Heart left ventricle (tissue), 16 donors: ENCODE measurements at regions not wholly inside any gene's neighbourhood (a gene's known extent, or its start where the extent isn't known, plus 50 kb on each side); places are given as distances from the start of the nearest gene placed in this dataset.

Experiments used
- ATAC-seq, 4 donors: fragments of 200-7000 bp; cut with Tn5 transposase; one replicate each; pipeline ENCODE4 v1.9.1; 2020 to 2022; ENCODE audit warnings: moderate library complexity in 4 of 4, mild to moderate bottlenecking in 3 of 4, moderate number of reproducible peaks in 1 of 4
- DNase-seq, 5 donors: peaks; one replicate each; pipeline ENCODE4 v3.0.0-alpha.2; 2020
- H3K27ac ChIP-seq, 12 donors: fragments of 200-600 bp; sonication (generic) in 4 of 12; one replicate each; pipeline versions ENCODE4 v1.5.0 to v1.8.0; 2016 to 2022; ENCODE audit warnings: mild to moderate bottlenecking in 2 of 12
- H3K27me3 ChIP-seq, 9 donors: fragments of 200-600 bp; sonication (generic) in 2 of 9; one replicate each; pipeline versions ENCODE4 v1.5.1 to v1.8.0; 2016 to 2022; ENCODE audit warnings: mild to moderate bottlenecking in 3 of 9
- H3K36me3 ChIP-seq, 9 donors: fragments of 200-600 bp; sonication (generic) in 2 of 9; one replicate each; pipeline versions ENCODE4 v1.5.0 to v1.8.0; 2018 to 2022; ENCODE audit warnings: mild to moderate bottlenecking in 2 of 9
- H3K4me1 ChIP-seq, 12 donors: fragments of 200-600 bp; sonication (generic) in 4 of 12; one replicate each; pipeline versions ENCODE4 v1.5.0 to v1.8.0; 2016 to 2022; ENCODE audit warnings: mild to moderate bottlenecking in 3 of 12
- H3K4me3 ChIP-seq, 12 donors: fragments of 200-600 bp; sonication (generic) in 4 of 12; one replicate each; pipeline versions ENCODE4 v1.5.0 to v1.8.0; 2017 to 2022; ENCODE audit warnings: mild to moderate bottlenecking in 9 of 12, moderate library complexity in 4 of 12
- H3K9me3 ChIP-seq, 12 donors: fragments of 200-600 bp; sonication (generic) in 4 of 12; one replicate each; pipeline versions ENCODE4 v1.5.0 to v1.8.0; 2016 to 2022; ENCODE audit warnings: mild to moderate bottlenecking in 1 of 12
- POLR2A ChIP-seq, 2 donors: fragments of 450-650 bp; IDR thresholded peaks; one replicate each; pipeline ENCODE4 v1.6.1; 2017; ENCODE audit warnings: antibody characterized with exemption in 2 of 2, mild to moderate bottlenecking in 2 of 2, moderate library complexity in 2 of 2
- WGBS, 4 donors: extraction: QIAGEN DNeasy Blood & Tissue Kit in 2 of 4; methylation state at CpG; one replicate each; pipeline versions ENCODE4 v1.1.5 to v1.1.7; 2013 to 2018; 5-methylcytosine and 5-hydroxymethylcytosine counted together
- intact Hi-C, 10 donors: fragments of 100-400 bp; cut with DNase I; formaldehyde crosslinking; loops; one replicate each; pipeline versions ENCODE4 v1.11.1 to v1.14.2; 2022
- TF ChIP-seq, protein P1 (sequence below), 12 donors: fragments of 200-600 bp; sonication (generic) in 4 of 12; IDR thresholded peaks; one replicate each; pipeline versions ENCODE4 v1.5.0 to v1.8.0; 2018 to 2022; ENCODE audit warnings: antibody characterized with exemption in 12 of 12, mild to moderate bottlenecking in 5 of 12
- donor health status: ischemic (EF 13 %, LVEDD 7.1; RV severe dilation, severe dysfunction).
- donor health status: healthy with polysubstance abuse.
- donor health status: DM: no; HTN: yes; CAD: no.
- donor health status: DM: no; HTN: no; CAD: no.
- donor health status: ischemic (EF 25% LVEDD 6.9; RV normal size, moderate dysfunction).
- donor health status: ischemic (EF 25% LVEDD 5.7; RV mildly dilated, moderate dysfunction).
- donor health status: healthy.
- donor health status: DM: yes; HTN: yes; CAD: no.
- donor health status: ischemic (EF 35%, LVEDD 5.7; RV mildly dilated, moderate dysfunction).
- donor health status: nonischemic (EF 11% LVEDD 7.7; RV severe dilation, severe dysfunction).
- donor health status: DM: yes; HTN: yes; CAD: no.
- donor health status: PGD.
- donor health status: ischemic (EF 29% LVEDD 5.4; RV normal size, mild dysfunction).
- donor health status: nonischemic (EF 23%, LVEDD 6.1; RV moderate dilation, normal function).

DNA sequence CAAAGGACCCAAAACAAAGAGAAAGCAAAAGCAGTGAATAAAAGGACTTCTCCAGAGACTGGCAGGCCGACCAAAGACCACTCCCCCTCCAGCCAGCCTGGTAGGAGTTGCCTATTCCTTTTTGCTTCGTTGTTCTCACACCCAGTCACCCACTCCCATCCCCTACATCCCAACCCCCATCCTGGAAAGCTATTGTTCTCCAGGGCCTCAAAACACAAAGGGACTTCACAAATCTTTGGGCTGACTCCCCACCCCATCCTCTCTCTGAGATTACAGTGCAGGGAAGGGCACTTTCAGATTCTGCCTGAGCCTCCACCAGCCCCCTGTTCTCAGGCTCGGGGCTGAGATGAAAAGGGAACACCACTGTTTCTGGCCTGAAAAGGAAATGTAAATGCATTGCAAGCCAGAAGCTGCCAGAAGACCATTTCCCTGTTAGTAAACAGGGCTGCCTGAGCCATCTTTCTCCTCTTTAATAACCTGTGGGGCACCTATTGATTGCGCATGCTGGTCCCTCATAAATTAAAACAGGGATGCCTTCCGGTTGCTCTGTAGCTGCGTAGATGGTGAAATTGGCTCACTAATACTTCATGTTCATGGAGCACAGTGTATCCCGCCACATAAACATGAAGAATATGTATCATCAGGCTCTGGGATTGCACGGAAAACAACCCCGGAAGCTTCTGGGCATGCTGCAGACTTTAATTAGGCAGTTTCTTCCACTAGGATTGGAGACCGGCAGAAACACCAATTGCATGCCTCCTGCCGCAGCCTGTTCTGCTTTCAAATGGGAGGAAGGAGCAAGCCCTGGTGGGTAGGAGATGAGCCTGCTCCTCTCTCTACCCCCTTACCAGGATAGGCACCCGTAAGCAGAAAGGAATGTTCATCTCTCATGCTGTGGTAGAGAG lies 130.3 kb upstream of the FUT8 start:
- H3K4me3 ChIP-seq: peak overlapping the region in 9 of 12 donors; percentile 6 to 44 (median 17)
- H3K36me3 ChIP-seq: no peaks in the 10 kb centered on the region
- WGBS, 4 donors: 47 to 54% (median 51%) methylated on average over 12 of the region's 12 CpGs
- H3K9me3 ChIP-seq: no peaks in the 10 kb centered on the region
- peak overlapping the region in 9 of 12 donors; percentile 3 to 69 (median 48) for H3K27ac ChIP-seq
- no peak for TF ChIP-seq POLR2A (IDR thresholded peaks at IDR 0.05)
- TF ChIP-seq, protein P1, sequence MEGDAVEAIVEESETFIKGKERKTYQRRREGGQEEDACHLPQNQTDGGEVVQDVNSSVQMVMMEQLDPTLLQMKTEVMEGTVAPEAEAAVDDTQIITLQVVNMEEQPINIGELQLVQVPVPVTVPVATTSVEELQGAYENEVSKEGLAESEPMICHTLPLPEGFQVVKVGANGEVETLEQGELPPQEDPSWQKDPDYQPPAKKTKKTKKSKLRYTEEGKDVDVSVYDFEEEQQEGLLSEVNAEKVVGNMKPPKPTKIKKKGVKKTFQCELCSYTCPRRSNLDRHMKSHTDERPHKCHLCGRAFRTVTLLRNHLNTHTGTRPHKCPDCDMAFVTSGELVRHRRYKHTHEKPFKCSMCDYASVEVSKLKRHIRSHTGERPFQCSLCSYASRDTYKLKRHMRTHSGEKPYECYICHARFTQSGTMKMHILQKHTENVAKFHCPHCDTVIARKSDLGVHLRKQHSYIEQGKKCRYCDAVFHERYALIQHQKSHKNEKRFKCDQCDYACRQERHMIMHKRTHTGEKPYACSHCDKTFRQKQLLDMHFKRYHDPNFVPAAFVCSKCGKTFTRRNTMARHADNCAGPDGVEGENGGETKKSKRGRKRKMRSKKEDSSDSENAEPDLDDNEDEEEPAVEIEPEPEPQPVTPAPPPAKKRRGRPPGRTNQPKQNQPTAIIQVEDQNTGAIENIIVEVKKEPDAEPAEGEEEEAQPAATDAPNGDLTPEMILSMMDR (IDR thresholded peaks at IDR 0.05): no peak
- ATAC-seq (peak; percentile 50 to 67 (median 54)), DNase-seq (peak in 1 of 5 donors; percentile 31)
- H3K4me1 ChIP-seq: peaks cover 0 to 18% (median 4%) of the 10 kb centered on the region in 12 donors
- H3K27me3 ChIP-seq: no peaks in the 10 kb centered on the region
- intact Hi-C loops: loop anchor here in 2 of 10 donors (5.0 kb wide), 2 partner anchors 50 to 55 kb away; no protein-coding TSS in a partner anchor

DNA sequence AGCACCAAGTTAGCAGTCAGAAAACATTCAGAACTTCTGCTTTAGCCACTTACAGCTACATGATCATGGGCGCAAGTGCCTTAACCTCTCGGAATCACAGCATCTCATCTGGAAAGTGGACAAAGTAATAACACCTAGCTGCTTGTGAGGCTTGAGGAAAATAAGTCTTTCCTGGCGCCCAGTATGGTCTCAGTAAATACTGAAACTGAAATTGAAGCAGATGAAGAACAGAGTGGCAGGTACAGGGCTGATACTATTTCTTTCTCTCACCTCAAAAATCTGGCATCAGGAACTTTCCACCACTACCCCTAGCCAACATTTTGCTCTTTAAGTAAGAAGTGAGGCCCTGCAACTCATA lies 129.7 kb upstream of the FUT8 start:
- intact Hi-C loops: loop anchor here in 2 of 10 donors (5.0 kb wide), 2 partner anchors 51 to 56 kb away; no protein-coding TSS in a partner anchor
- peak overlapping the region in 2 of 12 donors; percentile 24 to 44 for H3K4me3 ChIP-seq
- H3K36me3 ChIP-seq: no peaks in the 10 kb centered on the region
- peak overlapping the region in 8 of 12 donors; percentile 3 to 69 (median 50) for H3K27ac ChIP-seq
- TF ChIP-seq, protein P1 (IDR thresholded peaks at IDR 0.05): no peak
- no peak for TF ChIP-seq POLR2A (IDR thresholded peaks at IDR 0.05)
- no peak for DNase-seq
- peaks cover 0 to 24% (median 4%) of the 10 kb centered on the region in 12 donors for H3K4me1 ChIP-seq
- H3K27me3 ChIP-seq: no peaks in the 10 kb centered on the region
- 85 to 94% (median 92%) methylated on average over 3 of the region's 3 CpGs for WGBS, 4 donors
- ATAC-seq: no peak
- no peaks in the 10 kb centered on the region for H3K9me3 ChIP-seq

DNA sequence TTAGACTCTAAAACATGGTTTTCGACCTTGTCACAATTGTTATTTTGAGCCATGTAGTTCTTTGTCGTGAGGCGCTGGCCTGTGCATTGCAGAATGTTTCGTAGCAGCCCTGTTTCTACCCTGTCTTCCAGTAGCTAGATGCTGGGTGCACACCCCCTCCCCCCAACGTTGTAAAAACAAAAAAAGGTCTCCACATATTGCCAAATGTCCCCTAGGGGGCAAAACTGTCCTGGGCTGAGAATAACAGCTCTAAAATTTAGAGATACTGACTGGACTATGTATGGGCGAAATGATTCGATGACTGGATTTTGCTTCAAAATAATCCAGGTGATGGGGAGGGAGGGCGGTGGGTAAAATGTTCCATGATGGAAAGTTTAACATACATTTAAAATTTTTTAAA lies 126.1 kb upstream of the FUT8 start:
- WGBS, 4 donors: 79 to 85% (median 83%) methylated on average over 8 of the region's 8 CpGs

More for the DNA sequence above, 126.1 kb upstream of the FUT8 start:
- no peak overlapping the region for H3K4me3 ChIP-seq
- H3K4me1 ChIP-seq: peaks cover 0 to 35% (median 4%) of the 10 kb centered on the region in 12 donors
- DNase-seq: no peak
- H3K27me3 ChIP-seq: no peaks in the 10 kb centered on the region
- TF ChIP-seq, protein P1 (IDR thresholded peaks at IDR 0.05): no peak
- no peak for ATAC-seq
- intact Hi-C loops: no loop called here
- H3K27ac ChIP-seq: no peak overlapping the region
- no peaks in the 10 kb centered on the region for H3K9me3 ChIP-seq
- no peaks in the 10 kb centered on the region for H3K36me3 ChIP-seq
